ENCODE measurements at regions not wholly inside any gene's neighbourhood (a gene's known extent, or its start where the extent isn't known, plus 50 kb on each side); places are given as distances from the start of the nearest gene placed in this dataset.

DNA sequence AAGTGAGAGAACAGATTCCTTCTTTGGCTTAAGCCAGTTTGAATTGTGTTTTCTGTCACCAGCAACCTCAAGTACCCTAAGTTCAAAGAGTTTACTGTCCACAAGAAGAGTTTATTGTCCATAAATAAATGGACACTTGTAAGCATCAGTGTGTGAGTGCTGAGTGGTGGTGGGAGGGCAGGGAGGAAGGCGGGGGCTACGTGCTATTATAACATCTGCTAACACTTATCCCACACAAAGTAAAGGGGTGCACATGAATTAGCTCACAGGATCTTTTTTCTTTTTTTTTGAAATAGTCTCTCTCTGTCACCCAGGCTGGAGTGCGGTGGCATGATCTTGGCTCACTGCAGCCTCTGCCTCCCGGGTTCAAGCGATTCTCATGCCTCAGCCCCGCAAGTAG, 87.2 kb downstream of the MICALL2 start:
- ATAC-seq (no peak), DNase-seq (peak in 1 of 3 donors; percentile 4)
- Histone ChIP-seq H3K27me3 (ENCODE audit: control insufficient read depth, insufficient read depth) (no peaks in the 10 kb centered on the region), H3K4me1 (ENCODE audit: control insufficient read depth, insufficient read depth, low read length) (no peaks in the 10 kb centered on the region), H3K4me3 (ENCODE audit: low read length) (no peak overlapping the region), H3K9me3 (ENCODE audit: control insufficient read depth, low read length) (no peaks in the 10 kb centered on the region), H3K27ac (ENCODE audit: low read length) (no peak overlapping the region)
- WGBS: 81% methylated on average over 6 of the region's 6 CpGs
- intact Hi-C loops (cut with DNase I): no loop called here

DNA sequence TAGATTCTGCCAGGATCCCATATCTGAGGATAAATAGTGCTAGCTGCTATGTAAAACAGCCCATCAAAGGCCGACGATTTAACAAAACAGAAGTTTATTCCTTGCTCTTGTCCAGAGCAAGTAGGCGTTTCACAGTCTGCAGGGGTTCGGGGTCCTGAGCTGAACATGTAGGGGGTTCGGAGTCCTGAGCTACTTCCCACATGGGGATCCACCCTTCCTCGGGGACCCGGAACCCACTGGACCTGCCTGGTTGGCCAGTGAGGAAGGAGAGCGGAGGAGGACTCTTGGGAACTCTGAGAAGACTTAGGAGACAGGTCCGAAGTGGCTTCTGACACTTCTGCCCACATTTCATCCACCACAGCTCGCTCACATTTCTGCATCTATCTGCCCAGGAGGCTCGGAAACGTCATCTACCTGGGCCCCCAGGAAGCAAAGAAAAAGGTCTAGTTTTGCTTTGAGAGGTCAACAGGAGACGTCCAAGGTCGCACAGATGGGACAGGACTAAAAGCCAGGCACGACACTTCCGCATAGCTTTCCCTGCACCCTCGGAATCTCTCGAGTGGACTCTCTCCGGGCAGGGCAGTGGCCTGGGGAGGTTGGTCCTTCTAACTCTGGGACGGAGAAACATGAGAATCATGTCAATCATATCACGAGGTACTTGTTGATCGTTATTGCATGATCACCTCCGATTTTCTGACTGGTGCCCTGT, 86.4 kb downstream of the MICALL2 start:
- Histone ChIP-seq H3K4me1 (ENCODE audit: control insufficient read depth, insufficient read depth, low read length) (no peaks in the 10 kb centered on the region), H3K27ac (ENCODE audit: low read length) (no peak overlapping the region), H3K27me3 (ENCODE audit: control insufficient read depth, insufficient read depth) (no peaks in the 10 kb centered on the region), H3K9me3 (ENCODE audit: control insufficient read depth, low read length) (no peaks in the 10 kb centered on the region), H3K4me3 (ENCODE audit: low read length) (no peak overlapping the region)
- ATAC-seq (no peak), DNase-seq (peak in 2 of 3 donors; percentile 13 to 27)
- 68% methylated on average over 23 of the region's 23 CpGs for WGBS
- intact Hi-C loops (cut with DNase I): no loop called here

DNA sequence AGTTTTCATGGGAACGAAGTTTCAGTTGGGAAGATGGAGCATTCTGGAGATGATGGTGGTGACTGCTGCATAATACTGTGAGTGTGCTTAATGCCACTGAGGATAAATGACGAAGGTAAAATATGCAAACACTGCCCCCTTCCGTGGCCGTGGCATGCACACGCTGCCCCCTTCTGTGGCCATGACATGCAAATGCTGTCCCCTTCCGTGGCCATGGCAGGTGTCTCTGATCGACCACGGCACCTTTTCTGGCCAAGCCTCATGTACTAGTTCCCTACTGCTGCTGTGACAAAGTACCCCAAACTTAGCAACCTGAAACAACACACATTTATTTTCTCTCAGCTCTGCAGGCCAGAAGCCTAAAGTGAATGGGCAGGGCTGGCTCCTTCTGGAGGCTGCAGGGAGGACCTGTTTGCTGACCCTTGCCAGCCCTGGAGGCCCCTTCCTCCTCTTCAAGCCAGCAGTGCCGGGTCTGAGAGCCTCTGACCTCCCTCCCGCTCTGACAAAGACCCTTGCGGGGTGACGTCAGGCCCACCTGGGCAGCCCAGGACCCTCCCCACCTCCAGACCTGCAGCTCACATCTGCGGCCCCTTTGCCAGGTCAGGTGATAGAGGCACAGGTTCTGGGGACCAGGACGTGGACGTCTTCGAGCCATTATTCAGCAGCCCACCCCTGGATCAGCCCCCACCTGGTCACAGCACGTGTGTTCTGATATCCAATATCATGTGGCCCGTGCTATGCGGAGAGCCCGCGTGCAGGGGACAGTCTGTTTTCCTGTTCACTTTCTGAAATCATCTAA, 82.0 kb downstream of the MICALL2 start:
- no peak overlapping the region for H3K4me3 ChIP-seq (ENCODE audit: low read length)
- 71% methylated on average over 21 of the region's 21 CpGs for WGBS
- H3K27ac ChIP-seq (ENCODE audit: low read length): no peak overlapping the region
- intact Hi-C loops (cut with DNase I): no loop called here
- ATAC-seq (no peak), DNase-seq (peak in 1 of 3 donors; percentile 16)
- H3K9me3 ChIP-seq (ENCODE audit: control insufficient read depth, low read length): no peaks in the 10 kb centered on the region
- H3K27me3 ChIP-seq (ENCODE audit: control insufficient read depth, insufficient read depth): no peaks in the 10 kb centered on the region
- no peaks in the 10 kb centered on the region for H3K4me1 ChIP-seq (ENCODE audit: control insufficient read depth, insufficient read depth, low read length)

DNA sequence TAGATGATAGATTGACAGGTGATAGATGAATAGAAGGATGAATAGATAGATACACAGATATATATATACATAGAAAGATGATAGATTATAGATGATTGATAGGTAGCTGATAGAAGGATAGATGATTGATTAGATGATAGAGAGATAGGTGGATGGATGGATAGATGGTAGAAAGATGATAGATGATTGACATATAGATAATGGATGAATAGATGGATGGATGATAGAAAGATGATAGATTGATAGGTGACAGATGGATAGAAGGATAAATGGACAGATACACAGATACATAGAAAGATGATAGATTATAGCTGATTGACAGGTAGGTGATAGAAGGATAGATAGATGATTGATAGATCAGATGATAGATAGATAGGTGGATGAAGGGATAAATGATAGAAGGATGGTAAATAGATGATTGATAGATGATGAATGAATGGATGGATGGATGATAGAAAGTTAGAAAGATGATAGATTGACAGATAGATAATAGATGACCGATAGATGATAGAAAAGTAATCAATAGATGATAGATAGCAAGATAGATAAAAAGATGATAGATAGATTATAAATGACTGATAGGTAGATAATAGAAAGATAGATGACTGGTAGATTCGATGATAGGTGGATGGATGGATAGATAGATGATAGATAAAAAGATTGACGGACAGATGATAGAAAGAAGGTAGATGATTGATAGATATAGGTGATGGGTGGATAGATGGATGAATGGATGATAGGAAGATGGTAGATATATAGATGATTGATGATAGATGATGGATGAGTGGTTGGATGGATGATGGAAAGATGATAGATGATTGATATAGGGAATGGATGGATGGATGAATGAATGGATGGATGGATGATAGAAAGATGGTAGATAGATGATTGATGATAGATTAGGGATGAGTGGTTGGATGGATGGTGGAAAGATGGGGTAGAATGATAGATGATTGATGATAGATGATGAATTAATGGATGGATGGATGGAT, 80.4 kb downstream of the MICALL2 start:
- DNase-seq (no peak), ATAC-seq (no peak)
- Histone ChIP-seq H3K4me1 (ENCODE audit: control insufficient read depth, insufficient read depth, low read length) (no peaks in the 10 kb centered on the region), H3K27ac (ENCODE audit: low read length) (no peak overlapping the region), H3K27me3 (ENCODE audit: control insufficient read depth, insufficient read depth) (no peaks in the 10 kb centered on the region), H3K4me3 (ENCODE audit: low read length) (no peak overlapping the region), H3K9me3 (ENCODE audit: control insufficient read depth, low read length) (no peaks in the 10 kb centered on the region)
- intact Hi-C loops (cut with DNase I): no loop called here
- WGBS: 89% methylated on average over 3 of the region's 3 CpGs

DNA sequence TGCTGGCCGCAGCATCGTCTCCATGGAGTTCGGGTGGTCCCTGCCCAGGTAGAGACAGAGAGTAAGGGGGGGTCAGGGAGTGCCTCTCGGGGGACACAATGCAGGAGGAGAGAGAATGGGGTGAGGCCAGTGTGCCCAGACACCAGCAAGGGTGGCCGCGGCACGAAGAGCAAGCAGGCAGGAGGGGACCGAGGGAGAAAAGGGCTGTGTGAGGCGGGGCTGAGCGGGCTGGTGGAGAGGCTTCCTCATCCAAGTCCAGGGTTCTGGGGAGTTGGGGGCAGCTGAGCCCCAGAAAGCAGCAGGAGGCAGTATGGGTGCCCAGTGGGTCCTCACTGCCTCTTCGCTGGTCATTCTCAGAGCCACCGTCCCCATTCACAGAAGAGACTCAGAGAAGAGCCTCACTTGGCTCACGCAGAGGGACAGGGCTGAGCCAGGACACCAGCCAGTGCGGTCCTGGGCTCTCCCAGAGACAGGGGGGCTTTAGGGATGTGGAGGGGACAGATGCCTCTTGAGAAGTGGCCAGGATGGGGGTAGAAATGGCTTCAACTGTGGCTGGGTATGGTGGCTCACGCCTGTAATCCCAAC, 78.9 kb downstream of the MICALL2 start:
- ATAC-seq (no peak), DNase-seq (peak in 1 of 3 donors; percentile 25)
- intact Hi-C loops (cut with DNase I): no loop called here
- no peak overlapping the region for H3K27ac ChIP-seq (ENCODE audit: low read length)
- 79% methylated on average over 15 of the region's 15 CpGs for WGBS
- H3K4me1 ChIP-seq (ENCODE audit: control insufficient read depth, insufficient read depth, low read length): no peaks in the 10 kb centered on the region
- no peak overlapping the region for H3K4me3 ChIP-seq (ENCODE audit: low read length)
- no peaks in the 10 kb centered on the region for H3K27me3 ChIP-seq (ENCODE audit: control insufficient read depth, insufficient read depth)
- no peaks in the 10 kb centered on the region for H3K9me3 ChIP-seq (ENCODE audit: control insufficient read depth, low read length)

DNA sequence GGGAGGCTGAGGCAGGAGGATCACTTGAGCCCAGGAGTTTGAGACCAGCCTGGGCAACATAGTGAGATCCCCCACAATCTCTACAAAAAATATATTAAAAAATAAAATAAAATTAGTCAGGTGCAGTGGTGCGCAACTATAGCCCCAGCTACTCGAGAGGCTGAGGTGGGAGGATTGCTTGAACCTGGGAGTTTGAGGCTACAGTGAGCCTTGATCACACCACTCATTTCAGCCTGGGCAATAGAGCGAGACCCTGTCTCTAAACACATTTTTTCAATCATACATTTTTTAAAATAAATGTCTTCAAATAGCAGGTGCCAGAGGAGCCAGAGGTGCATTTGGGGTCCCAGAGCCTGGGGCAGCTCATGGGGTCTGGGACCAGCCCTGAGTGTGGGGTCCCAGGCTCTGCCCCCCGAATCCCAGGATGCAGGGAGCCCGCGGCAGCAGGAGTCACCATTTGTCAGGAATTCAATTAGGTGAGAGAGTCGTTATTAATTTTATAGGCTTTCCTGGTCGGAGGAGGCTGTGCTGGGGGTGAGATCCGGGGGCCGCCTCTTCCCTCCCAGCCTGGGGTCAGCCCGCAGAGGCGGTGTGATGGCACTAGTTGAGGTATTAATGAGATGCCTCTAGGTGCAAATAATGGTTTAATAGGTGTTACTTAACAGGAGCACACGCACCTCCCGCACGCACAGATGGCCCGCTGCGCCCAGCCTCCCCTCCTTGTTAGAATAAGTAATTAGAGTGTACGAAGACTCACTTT, 78.3 kb downstream of the MICALL2 start:
- H3K27ac ChIP-seq (ENCODE audit: low read length): no peak overlapping the region
- WGBS: 74% methylated on average over 18 of the region's 18 CpGs

DNA sequence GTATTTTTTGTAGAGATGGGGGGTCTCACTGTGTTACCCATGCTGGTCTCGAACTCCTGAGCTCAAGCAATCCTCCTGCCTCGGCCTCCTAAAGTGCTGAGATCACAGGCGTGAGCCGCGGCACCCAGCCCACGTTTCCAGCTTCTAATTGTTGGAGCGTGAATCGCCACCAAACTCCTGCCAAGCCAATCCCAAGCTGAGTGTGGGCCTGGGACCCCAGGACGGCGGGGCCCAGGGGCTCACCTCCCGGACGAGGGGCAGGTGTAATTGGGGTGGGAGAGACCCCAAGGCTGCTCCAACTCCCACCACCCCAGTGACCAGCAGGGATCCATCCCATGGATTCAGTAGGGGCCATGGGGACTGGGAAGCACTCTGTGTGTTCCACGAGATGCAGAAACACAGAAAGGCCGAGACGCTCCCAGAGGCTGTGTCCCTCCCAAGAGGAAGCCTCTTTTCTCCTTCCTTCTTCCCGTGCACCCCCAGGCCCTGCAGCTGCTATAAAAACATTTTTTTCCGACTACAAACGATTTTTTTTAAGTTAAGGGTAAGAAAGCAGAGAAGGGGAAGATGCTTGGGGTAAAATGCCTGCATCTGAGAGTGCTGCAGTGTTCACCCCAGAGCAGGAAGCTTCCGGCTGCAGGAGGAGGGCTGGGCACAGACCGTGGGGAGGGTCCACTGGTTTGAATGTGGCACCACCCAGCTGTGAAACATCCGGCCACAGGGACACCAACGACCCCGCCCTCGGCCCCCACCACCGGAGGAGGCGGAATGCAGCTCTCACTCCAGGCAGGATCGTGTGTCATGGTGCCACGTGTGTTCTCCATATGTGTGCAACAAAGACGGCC, 76.5 kb downstream of the MICALL2 start:
- 72% methylated on average over 29 of the region's 29 CpGs for WGBS
- intact Hi-C loops (cut with DNase I): no loop called here

More for the DNA sequence above, 78.3 kb downstream of the MICALL2 start:
- intact Hi-C loops (cut with DNase I): no loop called here
- H3K9me3 ChIP-seq (ENCODE audit: control insufficient read depth, low read length): no peaks in the 10 kb centered on the region
- H3K27me3 ChIP-seq (ENCODE audit: control insufficient read depth, insufficient read depth): no peaks in the 10 kb centered on the region
- peak in 1 of 3 donors; percentile 22 for DNase-seq
- ATAC-seq: no peak
- H3K4me3 ChIP-seq (ENCODE audit: low read length): no peak overlapping the region
- no peaks in the 10 kb centered on the region for H3K4me1 ChIP-seq (ENCODE audit: control insufficient read depth, insufficient read depth, low read length)

DNA sequence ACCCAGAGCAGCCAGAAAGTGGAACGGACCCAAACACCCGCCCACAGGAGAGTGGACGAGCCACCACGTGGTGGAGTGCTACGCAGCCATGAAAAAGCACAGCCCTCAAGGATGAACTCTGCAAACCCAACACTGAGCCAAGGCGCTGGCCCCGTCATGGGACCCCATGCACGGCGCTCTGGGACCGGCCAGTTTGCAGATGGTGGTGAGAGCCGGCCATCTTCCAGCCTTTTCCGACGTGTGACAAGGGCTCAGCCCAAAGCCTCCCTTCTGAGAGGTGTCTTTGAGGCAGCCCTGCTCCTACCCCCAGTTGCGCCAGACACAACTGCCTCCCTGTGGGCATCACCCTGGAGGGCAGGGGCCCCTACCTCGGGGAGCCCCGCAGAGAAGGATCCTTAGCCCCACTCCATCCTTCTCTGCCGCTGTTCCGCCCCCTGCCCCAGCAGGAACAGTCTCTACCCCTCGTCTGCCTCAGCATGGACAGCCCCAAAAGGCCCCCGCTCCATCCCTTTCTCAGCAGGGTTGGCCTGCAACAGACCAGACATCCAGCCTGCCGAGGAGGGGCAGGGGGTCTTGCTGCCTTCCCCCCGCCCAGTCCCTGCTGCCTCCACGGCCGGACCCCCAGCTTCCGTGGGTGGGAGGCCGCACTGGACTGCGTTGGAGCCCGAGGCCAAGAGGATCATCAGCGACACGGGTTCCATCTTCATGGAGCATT, 75.7 kb downstream of the MICALL2 start:
- no peak for ATAC-seq
- WGBS: 83% methylated on average over 30 of the region's 30 CpGs
- DNase-seq: peak in 2 of 3 donors; percentile 30 to 32
- Histone ChIP-seq H3K9me3 (ENCODE audit: control insufficient read depth, low read length) (no peaks in the 10 kb centered on the region), H3K4me1 (ENCODE audit: control insufficient read depth, insufficient read depth, low read length) (no peaks in the 10 kb centered on the region), H3K27me3 (ENCODE audit: control insufficient read depth, insufficient read depth) (no peaks in the 10 kb centered on the region), H3K27ac (ENCODE audit: low read length) (no peak overlapping the region), H3K4me3 (ENCODE audit: low read length) (no peak overlapping the region)
- intact Hi-C loops (cut with DNase I): no loop called here

More for the DNA sequence above, 76.5 kb downstream of the MICALL2 start:
- DNase-seq (peak in 2 of 3 donors; percentile 9 to 48), ATAC-seq (no peak)
- Histone ChIP-seq H3K27me3 (ENCODE audit: control insufficient read depth, insufficient read depth) (no peaks in the 10 kb centered on the region), H3K27ac (ENCODE audit: low read length) (no peak overlapping the region), H3K4me3 (ENCODE audit: low read length) (no peak overlapping the region), H3K9me3 (ENCODE audit: control insufficient read depth, low read length) (no peaks in the 10 kb centered on the region), H3K4me1 (ENCODE audit: control insufficient read depth, insufficient read depth, low read length) (no peaks in the 10 kb centered on the region)

DNA sequence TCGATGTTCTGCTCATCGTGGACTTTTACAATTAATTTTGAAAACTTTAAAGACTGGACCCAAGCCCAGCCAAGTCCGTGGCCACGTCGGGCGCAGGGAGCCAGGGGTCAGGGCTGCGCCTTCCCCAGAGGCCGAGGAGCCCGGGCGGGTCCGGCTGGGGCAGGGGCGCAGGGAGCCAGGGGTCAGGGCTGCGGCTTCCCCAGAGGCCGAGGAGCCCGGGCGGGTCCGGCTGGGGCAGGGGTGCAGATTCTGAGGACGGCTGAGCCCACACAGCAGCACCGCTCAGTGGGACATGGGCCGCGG, 75.2 kb downstream of the MICALL2 start:
- peak in 2 of 3 donors; percentile 4 to 27 for DNase-seq
- Histone ChIP-seq H3K27me3 (ENCODE audit: control insufficient read depth, insufficient read depth) (no peaks in the 10 kb centered on the region), H3K27ac (ENCODE audit: low read length) (no peak overlapping the region), H3K9me3 (ENCODE audit: control insufficient read depth, low read length) (no peaks in the 10 kb centered on the region), H3K4me1 (ENCODE audit: control insufficient read depth, insufficient read depth, low read length) (no peaks in the 10 kb centered on the region), H3K4me3 (ENCODE audit: low read length) (no peak overlapping the region)
- intact Hi-C loops (cut with DNase I): no loop called here
- 84% methylated on average over 21 of the region's 21 CpGs for WGBS
- no peak for ATAC-seq

Measured in right cardiac atrium (tissue), 5 donors.